COLO668 (cell line): ENCODE measurements at regions not wholly inside any gene's neighbourhood (a gene's known extent, or its start where the extent isn't known, plus 50 kb on each side); places are given as distances from the start of the nearest gene placed in this dataset.

ENCODE experiments used
- DNase-seq: peaks from one replicate; lab custom pipeline; 2025; ENCODE audit not compliant: unreplicated experiment; lab: John Stamatoyannopoulos, UW

GRCh38 chr1:5575396-5575940 lies 416.8 kb downstream of the NPHP4 start:
- DNase-seq = no peak

- DNase-seq = no peak
Measured at GRCh38 chr1:5574641-5575040, 417.6 kb downstream of the NPHP4 start.

- no peak for DNase-seq
Measured at GRCh38 chr1:5572794-5573193, 419.4 kb downstream of the NPHP4 start.

- no peak for DNase-seq
Measured at GRCh38 chr1:5571861-5572401, 420.3 kb downstream of the NPHP4 start.

- DNase-seq = no peak
Measured at GRCh38 chr1:5571438-5571837, 420.8 kb downstream of the NPHP4 start.

- no peak for DNase-seq
Measured at GRCh38 chr1:5570931-5571330, 421.3 kb downstream of the NPHP4 start.

- DNase-seq = no peak
Measured at GRCh38 chr1:5568321-5568720, 423.9 kb downstream of the NPHP4 start.

- no peak for DNase-seq
Measured at GRCh38 chr1:5567839-5568238, 424.4 kb downstream of the NPHP4 start.

GRCh38 chr1:5566924-5567323 lies 425.3 kb downstream of the NPHP4 start:
- no peak for DNase-seq

GRCh38 chr1:5565281-5566125 lies 426.7 kb downstream of the NPHP4 start:
- DNase-seq = no peak

- no peak for DNase-seq
Measured at GRCh38 chr1:5564578-5565257, 427.5 kb downstream of the NPHP4 start.

- DNase-seq = no peak
Measured at GRCh38 chr1:5563861-5564577, 428.2 kb downstream of the NPHP4 start.

- no peak for DNase-seq
Measured at GRCh38 chr1:5562769-5563168, 429.5 kb downstream of the NPHP4 start.

GRCh38 chr1:5562331-5562730 lies 429.9 kb downstream of the NPHP4 start:
- DNase-seq = no peak

GRCh38 chr1:5559078-5559477 lies 433.1 kb downstream of the NPHP4 start:
- no peak for DNase-seq

GRCh38 chr1:5555853-5556252 lies 436.4 kb downstream of the NPHP4 start:
- no peak for DNase-seq

- no peak for DNase-seq
Measured at GRCh38 chr1:5554784-5555183, 437.4 kb downstream of the NPHP4 start.

GRCh38 chr1:5554111-5554510 lies 438.1 kb downstream of the NPHP4 start:
- peak; percentile 44 for DNase-seq

- DNase-seq = no peak
Measured at GRCh38 chr1:5552787-5553484, 439.3 kb downstream of the NPHP4 start.

- peak; percentile 97 for DNase-seq
Measured at GRCh38 chr1:5551274-5551975, 440.8 kb downstream of the NPHP4 start.
